Ascending aorta (tissue), 2 donors: ENCODE measurements at regions not wholly inside any gene's neighbourhood (a gene's known extent, or its start where the extent isn't known, plus 50 kb on each side); places are given as distances from the start of the nearest gene placed in this dataset.

Experiments
- DNase-seq, 2 donors: peaks; one replicate each; pipeline ENCODE4 v3.0.0-alpha.2; 2019; ENCODE audit warnings: low spot score in 2 of 2
- H3K27ac ChIP-seq, 2 donors: fragments of 200-600 bp; sonication (generic); one replicate each; pipeline ENCODE4 v1.5.1; 2016 to 2017; ENCODE audit warnings: mild to moderate bottlenecking in 1 of 2
- H3K27me3 ChIP-seq: fragments of 200-600 bp; sonication (generic); one replicate; pipeline ENCODE4 v1.5.1; 2017
- H3K36me3 ChIP-seq, 2 donors: fragments of 200-600 bp; sonication (generic); one replicate each; pipeline ENCODE4 v1.5.1; 2016
- H3K4me1 ChIP-seq, 2 donors: fragments of 200-600 bp; sonication (generic); one replicate each; pipeline ENCODE4 v1.5.1; 2016 to 2017; ENCODE audit warnings: mild to moderate bottlenecking in 1 of 2
- H3K4me3 ChIP-seq, 2 donors: fragments of 200-600 bp; sonication (generic); one replicate each; pipeline ENCODE4 v1.5.1; 2016 to 2017; ENCODE audit warnings: mild to moderate bottlenecking in 1 of 2
- H3K9me3 ChIP-seq, 2 donors: fragments of 200-600 bp; sonication (generic); one replicate each; pipeline ENCODE4 v1.5.1; 2016
- CTCF ChIP-seq, 3 experiments: fragments of 200-600 bp in 2 of 3; fragments of 450-650 bp in 1 of 3; sonication (generic) in 2 of 3; IDR thresholded peaks; one replicate each; pipeline ENCODE4 v1.5.1; 2016 to 2019; ENCODE audit warnings: antibody characterized with exemption in 3 of 3, mild to moderate bottlenecking in 1 of 3, moderate library complexity in 1 of 3
- intact Hi-C: fragments of 100-400 bp; cut with DNase I; formaldehyde crosslinking; loops from one replicate; pipeline ENCODE4 v1.15.1; 2023

GRCh38 chr9:82923092-82923911, 139.6 kb downstream of the RASEF start:
- intact Hi-C loops = no loop called here
- no peak overlapping the region for H3K27ac ChIP-seq
- H3K4me3 ChIP-seq = no peak overlapping the region
- TF ChIP-seq CTCF (IDR thresholded peaks at IDR 0.05) = no peak
- no peaks in the 10 kb centered on the region for H3K27me3 ChIP-seq
- H3K9me3 ChIP-seq = no peaks in the 10 kb centered on the region
- no peaks in the 10 kb centered on the region for H3K36me3 ChIP-seq
- DNase-seq = no peak
- no peaks in the 10 kb centered on the region for H3K4me1 ChIP-seq

- H3K27ac ChIP-seq = no peak overlapping the region
- no peak for DNase-seq
- TF ChIP-seq CTCF (IDR thresholded peaks at IDR 0.05) = no peak
These were observed 138.9 kb downstream of the RASEF start for GRCh38 chr9:82923912-82924605.

More at GRCh38 chr9:82923912-82924605, 138.9 kb downstream of the RASEF start:
- H3K36me3 ChIP-seq = no peaks in the 10 kb centered on the region
- no peaks in the 10 kb centered on the region for H3K9me3 ChIP-seq
- no peak overlapping the region for H3K4me3 ChIP-seq
- intact Hi-C loops = no loop called here
- no peaks in the 10 kb centered on the region for H3K4me1 ChIP-seq
- no peaks in the 10 kb centered on the region for H3K27me3 ChIP-seq
